Neural cell (in vitro differentiated cells): ENCODE measurements at regions not wholly inside any gene's neighbourhood (a gene's known extent, or its start where the extent isn't known, plus 50 kb on each side); places are given as distances from the start of the nearest gene placed in this dataset.

Experiments used
- H2AFZ ChIP-seq: fragments of 200-600, 300-800 bp; sonication (generic), shearing (Covaris generic); 2 replicates; pipeline ENCODE4 v1.6.0; 2014; ENCODE audit warnings: low read depth, mild to moderate bottlenecking, antibody characterized with exemption, low read length, moderate library complexity
- H3F3A ChIP-seq: fragments of 200-600 bp; shearing (Covaris generic); 2 replicates; pipeline ENCODE4 v1.6.1; 2016; ENCODE audit warnings: mild to moderate bottlenecking, moderate library complexity, mixed read lengths, antibody characterized with exemption, low read length; ENCODE audit not compliant: insufficient read depth, poor library complexity, severe bottlenecking
- H3K27ac ChIP-seq: fragments of 200-600, 300-800 bp; sonication (generic), shearing (Covaris generic); 2 replicates; pipeline ENCODE4 v1.5.1; 2014; ENCODE audit warnings: mild to moderate bottlenecking, low read length, moderate library complexity
- H3K27me3 ChIP-seq: fragments of 300-800, 200-600 bp; sonication (generic), shearing (Covaris generic); 2 replicates; pipeline ENCODE4 v1.6.0; 2014; ENCODE audit warnings: mild to moderate bottlenecking, low read depth, low read length, moderate library complexity; ENCODE audit not compliant: insufficient read depth
- H3K36me3 ChIP-seq: fragments of 300-800, 200-600 bp; sonication (generic), shearing (Covaris generic); 2 replicates; pipeline ENCODE4 v1.5.1; 2014; ENCODE audit warnings: mild to moderate bottlenecking, antibody characterized with exemption, low read length, moderate library complexity; ENCODE audit not compliant: insufficient read depth
- H3K4me2 ChIP-seq: fragments of 300-800, 200-600 bp; sonication (generic), shearing (Covaris generic); 2 replicates; pipeline ENCODE4 v1.6.0; 2014; ENCODE audit warnings: mild to moderate bottlenecking, low read length
- H3K4me3 ChIP-seq: fragments of 300-800, 200-600 bp; sonication (generic), shearing (Covaris generic); 2 replicates; pipeline ENCODE4 v1.5.1; 2014; ENCODE audit warnings: mild to moderate bottlenecking, low read length, moderate library complexity
- H3K79me2 ChIP-seq: fragments of 200-600 bp; shearing (Covaris generic); replicated peaks from 2 replicates; pipeline ENCODE4 v1.6.0; 2014; ENCODE audit warnings: mild to moderate bottlenecking, low read length, moderate library complexity; ENCODE audit not compliant: insufficient read depth
- H3K9ac ChIP-seq: fragments of 300-800, 200-600 bp; sonication (generic), shearing (Covaris generic); 2 replicates; pipeline ENCODE4 v1.6.1; 2016; ENCODE audit warnings: mild to moderate bottlenecking, low read length, mixed read lengths
- H3K9me2 ChIP-seq: fragments of 200-600 bp; shearing (Covaris generic); 2 replicates; pipeline ENCODE4 v1.6.1; 2016; ENCODE audit warnings: mild to moderate bottlenecking, low read length, mixed read lengths; ENCODE audit not compliant: insufficient read depth
- H3K9me3 ChIP-seq: fragments of 200-600, 300-800 bp; sonication (generic), shearing (Covaris generic); 2 replicates; pipeline ENCODE4 v1.6.1; 2016; ENCODE audit warnings: mild to moderate bottlenecking, mixed run types, low read length, moderate library complexity, mixed read lengths
- H4K20me1 ChIP-seq: fragments of 200-600 bp; shearing (Covaris generic); 2 replicates; pipeline ENCODE4 v1.6.1; 2016; ENCODE audit warnings: mild to moderate bottlenecking, mixed run types; ENCODE audit not compliant: insufficient read depth
- CTCF ChIP-seq: fragments of 450-650 bp; IDR thresholded peaks from 2 replicates; pipeline ENCODE4 v1.5.1; 2014; ENCODE audit warnings: antibody characterized with exemption, mild to moderate bottlenecking, moderate library complexity; ENCODE audit not compliant: poor library complexity, severe bottlenecking
- EP300 ChIP-seq: fragments of 450-650 bp; conservative IDR thresholded peaks from 2 replicates; pipeline ENCODE4 v1.6.1; 2014; ENCODE audit warnings: antibody characterized with exemption, mild to moderate bottlenecking, moderate library complexity; ENCODE audit not compliant: poor library complexity, severe bottlenecking
- EZH2 ChIP-seq: fragments of 200-600, 300-800 bp; shearing (Covaris generic), sonication (generic); IDR thresholded peaks from 2 replicates; pipeline ENCODE4 v1.6.1; 2014; ENCODE audit warnings: antibody characterized with exemption, low read length, borderline replicate concordance, mild to moderate bottlenecking; ENCODE audit not compliant: insufficient read depth, poor library complexity, severe bottlenecking
- MXI1 ChIP-seq: fragments of 450-650 bp; conservative IDR thresholded peaks from 2 replicates; pipeline ENCODE4 v1.6.1; 2014; ENCODE audit warnings: antibody characterized with exemption, mild to moderate bottlenecking; ENCODE audit not compliant: poor library complexity, severe bottlenecking
- RAD21 ChIP-seq: fragments of 450-650 bp; conservative IDR thresholded peaks from 2 replicates; pipeline ENCODE4 v1.6.1; 2014; ENCODE audit warnings: antibody characterized with exemption, mild to moderate bottlenecking, moderate library complexity
- REST ChIP-seq: IDR thresholded peaks from 2 replicates; pipeline ENCODE4 v1.6.1; 2012; ENCODE audit warnings: borderline replicate concordance
- SMC3 ChIP-seq: fragments of 450-650 bp; conservative IDR thresholded peaks from 2 replicates; pipeline ENCODE4 v1.6.1; 2014; ENCODE audit warnings: antibody characterized with exemption, mild to moderate bottlenecking, moderate library complexity; ENCODE audit not compliant: poor library complexity
- TAF1 ChIP-seq: IDR thresholded peaks from 2 replicates; pipeline ENCODE4 v1.6.1; 2012; ENCODE audit warnings: low read depth

- no peaks in the 10 kb centered on the region for H3F3A ChIP-seq
- no peak overlapping the region for H3K9ac ChIP-seq
- H3K4me2 ChIP-seq: no peak overlapping the region
- no peaks in the 10 kb centered on the region for H3K9me3 ChIP-seq
- H3K9me2 ChIP-seq: no peaks in the 10 kb centered on the region
- peak overlapping the region; percentile 3 for H3K4me3 ChIP-seq
- TF ChIP-seq EZH2 (no peak), CTCF (no peak), TAF1 (no peak), REST (no peak), MXI1 (no peak)
- H2AFZ ChIP-seq: no peak overlapping the region
- H3K27me3 ChIP-seq: no peaks in the 10 kb centered on the region
- H3K79me2 ChIP-seq: no peaks in the 10 kb centered on the region
- H3K36me3 ChIP-seq: no peaks in the 10 kb centered on the region
- H3K27ac ChIP-seq: peak overlapping the region; percentile 44
- no peaks in the 10 kb centered on the region for H4K20me1 ChIP-seq
Measured at GRCh38 chr2:83654091-83654611, 804.9 kb downstream of the SUCLG1 start.

- no peak overlapping the region for H2AFZ ChIP-seq
- TF ChIP-seq TAF1: no peak
- TF ChIP-seq CTCF: no peak
- no peak for TF ChIP-seq EZH2
- TF ChIP-seq MXI1: no peak
- H3K36me3 ChIP-seq: no peaks in the 10 kb centered on the region
Measured at GRCh38 chr2:83650898-83651297, 808.2 kb downstream of the SUCLG1 start.

GRCh38 chr2:83650161-83650560 is 808.9 kb downstream of the SUCLG1 start:
- Histone ChIP-seq H3K27ac (no peak overlapping the region), H3K9me3 (no peaks in the 10 kb centered on the region), H3K9ac (no peak overlapping the region), H3K36me3 (no peaks in the 10 kb centered on the region), H3F3A (no peaks in the 10 kb centered on the region), H3K4me2 (no peak overlapping the region), H3K4me3 (no peak overlapping the region), H3K79me2 (no peaks in the 10 kb centered on the region), H3K9me2 (no peaks in the 10 kb centered on the region), H3K27me3 (no peaks in the 10 kb centered on the region), H4K20me1 (no peaks in the 10 kb centered on the region), H2AFZ (no peak overlapping the region)
- TF ChIP-seq EP300: no peak
- no peak for TF ChIP-seq EZH2
- no peak for TF ChIP-seq SMC3
- TF ChIP-seq CTCF: no peak
- no peak for TF ChIP-seq TAF1
- no peak for TF ChIP-seq REST
- TF ChIP-seq RAD21: no peak

More at GRCh38 chr2:83650898-83651297, 808.2 kb downstream of the SUCLG1 start:
- Histone ChIP-seq H3K9me3 (no peaks in the 10 kb centered on the region), H4K20me1 (no peaks in the 10 kb centered on the region), H3K4me2 (no peak overlapping the region), H3K9me2 (no peaks in the 10 kb centered on the region), H3K27ac (no peak overlapping the region), H3K9ac (no peak overlapping the region), H3K79me2 (no peaks in the 10 kb centered on the region), H3K27me3 (no peaks in the 10 kb centered on the region), H3F3A (no peaks in the 10 kb centered on the region), H3K4me3 (no peak overlapping the region)
